ENCODE measurements at regions not wholly inside any gene's neighbourhood (a gene's known extent, or its start where the extent isn't known, plus 50 kb on each side); places are given as distances from the start of the nearest gene placed in this dataset.

DNA sequence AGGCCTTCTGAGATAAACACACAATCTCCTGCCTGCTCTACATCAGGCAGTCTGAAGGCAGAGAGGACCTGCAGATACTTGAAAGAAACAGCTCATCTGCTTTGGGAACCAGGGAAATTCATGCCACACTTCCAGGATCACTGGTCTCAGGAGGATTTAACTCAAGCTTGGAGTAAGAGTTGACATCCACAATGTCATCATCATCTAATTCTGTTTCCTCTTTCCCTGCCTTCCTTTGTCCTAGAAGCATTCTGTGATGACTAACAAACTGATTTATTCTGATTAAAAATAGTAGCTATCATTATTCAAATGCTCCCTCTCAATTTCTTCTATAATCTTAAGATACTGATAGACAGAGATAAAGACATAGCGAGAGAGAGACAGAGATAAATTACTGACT lies 766.8 kb downstream of the BCL11A start:
- no peaks in the 10 kb centered on the region for H3K9me3 Mint-ChIP-seq
- no peaks in the 10 kb centered on the region for H3K36me3 Mint-ChIP-seq (ENCODE audit: low read depth)
- Histone ChIP-seq H3K27ac (ENCODE audit: low read depth, low read length) (no peak overlapping the region), H3K4me3 (ENCODE audit: low read length) (no peak overlapping the region), H3K27me3 (ENCODE audit: control insufficient read depth, insufficient read depth, low read length, poor library complexity, severe bottlenecking) (no peaks in the 10 kb centered on the region), H3K9me3 (ENCODE audit: control insufficient read depth, low read length) (no peaks in the 10 kb centered on the region), H3K9ac (ENCODE audit: extremely low read depth, low read length, poor library complexity, severe bottlenecking) (no peak overlapping the region), H3K36me3 (ENCODE audit: control insufficient read depth, insufficient read depth, low read length) (no peaks in the 10 kb centered on the region), H3K4me1 (ENCODE audit: control insufficient read depth, insufficient read depth, low read length) (peaks cover 10% of the 10 kb centered on the region)
- H3K4me1 Mint-ChIP-seq: peaks cover 17% of the 10 kb centered on the region
- DNase-seq: no peak
- no peak overlapping the region for H3K4me3 Mint-ChIP-seq
- H3K27me3 Mint-ChIP-seq (ENCODE audit: insufficient read depth): no peaks in the 10 kb centered on the region
- 91 to 100% methylated on average over 1 of the region's 1 CpG for WGBS, 2 experiments (ENCODE audit: insufficient coverage in 1 of 2, insufficient read length in 1 of 2)
- TF ChIP-seq, protein P1, sequence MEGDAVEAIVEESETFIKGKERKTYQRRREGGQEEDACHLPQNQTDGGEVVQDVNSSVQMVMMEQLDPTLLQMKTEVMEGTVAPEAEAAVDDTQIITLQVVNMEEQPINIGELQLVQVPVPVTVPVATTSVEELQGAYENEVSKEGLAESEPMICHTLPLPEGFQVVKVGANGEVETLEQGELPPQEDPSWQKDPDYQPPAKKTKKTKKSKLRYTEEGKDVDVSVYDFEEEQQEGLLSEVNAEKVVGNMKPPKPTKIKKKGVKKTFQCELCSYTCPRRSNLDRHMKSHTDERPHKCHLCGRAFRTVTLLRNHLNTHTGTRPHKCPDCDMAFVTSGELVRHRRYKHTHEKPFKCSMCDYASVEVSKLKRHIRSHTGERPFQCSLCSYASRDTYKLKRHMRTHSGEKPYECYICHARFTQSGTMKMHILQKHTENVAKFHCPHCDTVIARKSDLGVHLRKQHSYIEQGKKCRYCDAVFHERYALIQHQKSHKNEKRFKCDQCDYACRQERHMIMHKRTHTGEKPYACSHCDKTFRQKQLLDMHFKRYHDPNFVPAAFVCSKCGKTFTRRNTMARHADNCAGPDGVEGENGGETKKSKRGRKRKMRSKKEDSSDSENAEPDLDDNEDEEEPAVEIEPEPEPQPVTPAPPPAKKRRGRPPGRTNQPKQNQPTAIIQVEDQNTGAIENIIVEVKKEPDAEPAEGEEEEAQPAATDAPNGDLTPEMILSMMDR (conservative IDR thresholded peaks at IDR 0.05): no peak
- no peak overlapping the region for H3K27ac Mint-ChIP-seq

DNA sequence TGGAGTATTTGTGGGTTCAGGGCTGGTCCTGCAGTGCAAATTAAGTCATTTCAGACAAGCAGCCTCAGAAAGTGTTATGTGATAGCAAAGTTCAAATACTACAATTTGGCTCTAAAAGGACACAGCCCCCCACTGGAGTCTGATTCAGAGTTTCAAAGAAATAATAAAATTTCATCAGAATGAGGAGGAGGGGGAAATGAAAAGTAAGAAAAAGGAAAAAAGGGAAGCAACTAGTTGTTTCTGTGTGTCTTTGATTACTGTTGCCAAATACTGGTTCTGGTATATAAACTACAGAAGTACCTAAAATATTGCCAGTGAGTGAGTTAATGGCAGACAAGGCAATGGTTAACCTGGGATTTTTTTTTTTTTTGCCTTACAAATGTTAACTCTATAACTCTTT lies 773.9 kb downstream of the BCL11A start:
- H3K4me3 Mint-ChIP-seq: no peak overlapping the region
- Histone ChIP-seq H3K4me1 (ENCODE audit: control insufficient read depth, insufficient read depth, low read length) (peaks cover 14% of the 10 kb centered on the region), H3K9ac (ENCODE audit: extremely low read depth, low read length, poor library complexity, severe bottlenecking) (no peak overlapping the region), H3K27ac (ENCODE audit: low read depth, low read length) (no peak overlapping the region), H3K4me3 (ENCODE audit: low read length) (no peak overlapping the region), H3K27me3 (ENCODE audit: control insufficient read depth, insufficient read depth, low read length, poor library complexity, severe bottlenecking) (no peaks in the 10 kb centered on the region), H3K36me3 (ENCODE audit: control insufficient read depth, insufficient read depth, low read length) (no peaks in the 10 kb centered on the region), H3K9me3 (ENCODE audit: control insufficient read depth, low read length) (no peaks in the 10 kb centered on the region)
- no peaks in the 10 kb centered on the region for H3K9me3 Mint-ChIP-seq
- no peak for DNase-seq
- H3K4me1 Mint-ChIP-seq: peaks cover 10% of the 10 kb centered on the region
- TF ChIP-seq, protein P1 (conservative IDR thresholded peaks at IDR 0.05): no peak
- H3K27me3 Mint-ChIP-seq (ENCODE audit: insufficient read depth): peaks cover 2% of the 10 kb centered on the region
- no peak overlapping the region for H3K27ac Mint-ChIP-seq
- no peaks in the 10 kb centered on the region for H3K36me3 Mint-ChIP-seq (ENCODE audit: low read depth)

DNA sequence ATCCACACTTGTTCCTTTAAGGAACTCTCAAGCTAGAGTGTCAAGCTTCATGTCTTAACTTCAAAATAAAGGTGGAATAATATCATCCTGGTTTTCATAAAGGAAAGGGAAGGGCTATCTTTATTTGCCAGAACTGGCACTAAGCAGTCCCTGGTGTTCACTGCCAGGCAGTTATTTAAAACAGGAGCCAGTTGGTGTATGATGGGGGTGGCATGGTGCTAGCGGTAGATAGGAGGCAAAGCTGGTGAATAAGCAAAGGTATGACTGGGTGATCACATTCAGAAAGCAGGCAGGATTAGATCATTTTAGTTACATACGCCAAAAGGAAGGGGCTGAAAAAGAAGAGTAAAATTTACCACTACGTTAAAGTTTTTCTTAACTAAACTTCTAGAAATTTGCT lies 776.3 kb downstream of the BCL11A start:
- WGBS, 2 experiments (ENCODE audit: insufficient coverage in 1 of 2, insufficient read length in 1 of 2): 91 to 92% methylated on average over 2 to 3 of the region's 3 CpGs
- H3K36me3 Mint-ChIP-seq (ENCODE audit: low read depth): no peaks in the 10 kb centered on the region
- H3K27me3 Mint-ChIP-seq (ENCODE audit: insufficient read depth): peaks cover 2% of the 10 kb centered on the region

More for the DNA sequence above, 776.3 kb downstream of the BCL11A start:
- Histone ChIP-seq H3K4me1 (ENCODE audit: control insufficient read depth, insufficient read depth, low read length) (peaks cover 6% of the 10 kb centered on the region), H3K9me3 (ENCODE audit: control insufficient read depth, low read length) (no peaks in the 10 kb centered on the region), H3K9ac (ENCODE audit: extremely low read depth, low read length, poor library complexity, severe bottlenecking) (no peak overlapping the region), H3K27ac (ENCODE audit: low read depth, low read length) (no peak overlapping the region), H3K36me3 (ENCODE audit: control insufficient read depth, insufficient read depth, low read length) (no peaks in the 10 kb centered on the region), H3K27me3 (ENCODE audit: control insufficient read depth, insufficient read depth, low read length, poor library complexity, severe bottlenecking) (no peaks in the 10 kb centered on the region), H3K4me3 (ENCODE audit: low read length) (no peak overlapping the region)
- no peak overlapping the region for H3K27ac Mint-ChIP-seq
- TF ChIP-seq, protein P1 (conservative IDR thresholded peaks at IDR 0.05): no peak
- DNase-seq: no peak
- no peaks in the 10 kb centered on the region for H3K9me3 Mint-ChIP-seq
- peaks cover 9% of the 10 kb centered on the region for H3K4me1 Mint-ChIP-seq
- H3K4me3 Mint-ChIP-seq: no peak overlapping the region

All from endodermal cell (in vitro differentiated cells).